SK-N-SH (cell line): ENCODE measurements at regions not wholly inside any gene's neighbourhood (a gene's known extent, or its start where the extent isn't known, plus 50 kb on each side); places are given as distances from the start of the nearest gene placed in this dataset.
"Not testable (repeated sequence)": the region's sequence is repeated elsewhere in the genome, so short reads cannot be mapped to it uniquely, and the experiment has no call there.

Experiments used
- CTCF ChIA-PET: fragments of 300-600, 350-600 bp; formaldehyde crosslinking; extraction: SDS; loops from one replicate; lab custom pipeline; 2021; lab: Yijun Ruan, JAX
- POLR2A ChIA-PET: fragments of 350-600 bp; sonication (Branson Sonifier 250); formaldehyde crosslinking; extraction: SDS; loops from one replicate; lab custom pipeline; 2020; ENCODE audit warnings: antibody characterized with exemption, inconsistent platforms; lab: Yijun Ruan, JAX
- DNase-seq: peaks from one replicate; pipeline ENCODE4 v3.0.0; 2012
- H2AFZ ChIP-seq: fragments of 200-600 bp; sonication (generic); 2 replicates; pipeline ENCODE4 v1.8.1; 2016; ENCODE audit warnings: antibody characterized with exemption, mild to moderate bottlenecking, low read depth
- H3F3A ChIP-seq: fragments of 200-600 bp; sonication (generic); replicated peaks from 2 replicates; pipeline ENCODE3; 2016; ENCODE audit warnings: antibody characterized with exemption, mild to moderate bottlenecking; ENCODE audit not compliant: insufficient read depth
- H3K27ac ChIP-seq, 2 experiments: fragments of 200-500 bp in 1 of 2; fragments of 200-600 bp in 1 of 2; sonication (Bioruptor generic) in 1 of 2; sonication (generic), shearing (Covaris generic) in 1 of 2; 2 replicates each; pipeline versions ENCODE4 v1.5.1 to v1.6.1; 2014 to 2016; ENCODE audit warnings: low read depth in 2 of 2, inconsistent platforms in 1 of 2, low read length in 1 of 2, mild to moderate bottlenecking in 1 of 2, mixed read lengths in 1 of 2
- H3K27me3 ChIP-seq: fragments of 200-600 bp; sonication (generic), shearing (Covaris generic); 2 replicates; pipeline ENCODE4 v1.6.1; 2016; ENCODE audit warnings: mixed run types; ENCODE audit not compliant: insufficient read depth
- H3K36me3 ChIP-seq, 2 experiments: fragments of 200-500 bp in 1 of 2; fragments of 200-600 bp in 1 of 2; sonication (Bioruptor generic) in 1 of 2; sonication (generic) in 1 of 2; replicated peaks in 1 of 2; 2 replicates each; pipeline versions ENCODE3 to v1.5.1; 2014 to 2016; ENCODE audit warnings: low read length in 1 of 2, mild to moderate bottlenecking in 1 of 2; ENCODE audit not compliant: insufficient read depth in 2 of 2, control insufficient read depth in 1 of 2
- H3K4me1 ChIP-seq, 2 experiments: fragments of 200-500 bp in 1 of 2; fragments of 200-600 bp in 1 of 2; sonication (Bioruptor generic) in 1 of 2; sonication (generic), shearing (Covaris generic) in 1 of 2; 2 replicates each; pipeline versions ENCODE4 v1.5.1 to v1.6.1; 2014 to 2016; ENCODE audit warnings: low read depth in 1 of 2, low read length in 1 of 2, mixed run types in 1 of 2; ENCODE audit not compliant: insufficient read depth in 2 of 2, control insufficient read depth in 1 of 2
- H3K4me2 ChIP-seq: fragments of 200-600 bp; sonication (generic), shearing (Covaris generic); 2 replicates; pipeline ENCODE4 v1.6.1; 2017; ENCODE audit warnings: mixed run types
- H3K4me3 ChIP-seq, 2 experiments: fragments of 200-500 bp in 1 of 2; fragments of 200-600 bp in 1 of 2; sonication (Bioruptor generic) in 1 of 2; sonication (generic), shearing (Covaris generic) in 1 of 2; 2 replicates each; pipeline versions ENCODE4 v1.5.1 to v1.8.1; 2014 to 2016; ENCODE audit warnings: low read depth in 2 of 2, inconsistent platforms in 1 of 2, low read length in 1 of 2, mild to moderate bottlenecking in 1 of 2, mixed read lengths in 1 of 2, moderate library complexity in 1 of 2
- H3K79me2 ChIP-seq: fragments of 200-600 bp; sonication (generic); 2 replicates; pipeline ENCODE4 v1.8.1; 2017; ENCODE audit warnings: mild to moderate bottlenecking; ENCODE audit not compliant: insufficient read depth
- H3K9ac ChIP-seq: fragments of 200-600 bp; sonication (generic); 2 replicates; pipeline ENCODE4 v1.6.1; 2017; ENCODE audit warnings: mixed run types
- H3K9me2 ChIP-seq: fragments of 200-600 bp; sonication (generic); 2 replicates; pipeline ENCODE4 v1.6.1; 2017; ENCODE audit warnings: mixed run types
- H3K9me3 ChIP-seq: fragments of 200-600 bp; sonication (generic); 2 replicates; pipeline ENCODE4 v1.6.1; 2017; ENCODE audit warnings: mixed run types, mild to moderate bottlenecking, moderate library complexity
- H4K20me1 ChIP-seq: fragments of 200-600 bp; sonication (generic); 2 replicates; pipeline ENCODE4 v1.6.1; 2017; ENCODE audit warnings: mild to moderate bottlenecking, mixed run types; ENCODE audit not compliant: insufficient read depth
- EP300 ChIP-seq, 2 experiments: IDR thresholded peaks; 2 replicates each; pipeline versions ENCODE4 v1.4.0 to v1.6.1; 2012; ENCODE audit warnings: borderline replicate concordance in 1 of 2, low read depth in 1 of 2, low read length in 1 of 2
- FOSL2 ChIP-seq: IDR thresholded peaks from 2 replicates; pipeline ENCODE4 v1.4.0; 2012; ENCODE audit warnings: low read depth, mild to moderate bottlenecking, moderate library complexity, borderline replicate concordance
- IRF3 ChIP-seq: fragments of 150-350 bp; IDR thresholded peaks from 2 replicates; pipeline ENCODE4 v1.6.1; 2016; ENCODE audit warnings: mild to moderate bottlenecking, low read depth, low read length
- JUND ChIP-seq: IDR thresholded peaks from 2 replicates; pipeline ENCODE4 v1.4.0; 2012
- MEF2A ChIP-seq: IDR thresholded peaks from 2 replicates; pipeline ENCODE4 v1.4.0; 2012; ENCODE audit warnings: low read depth, borderline replicate concordance
- MXI1 ChIP-seq: IDR thresholded peaks from 2 replicates; pipeline ENCODE4 v1.6.1; 2012; ENCODE audit warnings: mild to moderate bottlenecking, low read depth, low read length, improper control_type of control experiment
- NRF1 ChIP-seq: IDR thresholded peaks from 2 replicates; pipeline ENCODE4 v1.6.1; 2012; ENCODE audit warnings: low read depth, mild to moderate bottlenecking, low read length
- PBX3 ChIP-seq: IDR thresholded peaks from 2 replicates; pipeline ENCODE4; 2012
- RCOR1 ChIP-seq: fragments of 150-350 bp; IDR thresholded peaks from 2 replicates; pipeline ENCODE4 v1.6.1; 2017; ENCODE audit warnings: antibody characterized with exemption, low read length
- REST ChIP-seq: IDR thresholded peaks from 2 replicates; pipeline ENCODE4 v1.6.1; 2012; ENCODE audit warnings: mild to moderate bottlenecking, low read depth, low read length, moderate library complexity
- SIN3A ChIP-seq: IDR thresholded peaks from 2 replicates; pipeline ENCODE4 v1.6.1; 2012; ENCODE audit warnings: low read depth, mild to moderate bottlenecking, low read length, moderate library complexity, borderline replicate concordance
- SMC3 ChIP-seq: IDR thresholded peaks from 2 replicates; pipeline ENCODE4 v1.6.1; 2012; ENCODE audit warnings: low read depth, low read length, improper control_type of control experiment
- TAF1 ChIP-seq: IDR thresholded peaks from 2 replicates; pipeline ENCODE4 v1.6.1; 2012; ENCODE audit warnings: low read depth, mild to moderate bottlenecking, low read length, moderate library complexity, borderline replicate concordance
- USF1 ChIP-seq: IDR thresholded peaks from 2 replicates; pipeline ENCODE4 v1.4.0; 2012; ENCODE audit warnings: low read depth, borderline replicate concordance
- USF2 ChIP-seq: fragments of 150-350 bp; IDR thresholded peaks from 2 replicates; pipeline ENCODE4 v1.6.1; 2017; ENCODE audit warnings: antibody characterized with exemption, low read length, low read depth, borderline replicate concordance
- whole genome bisulfite sequencing: methylation state at CpG from one replicate; pipeline ENCODE4 v1.1.6; 2017; ENCODE audit warnings: low lambda C conversion rate; 5-methylcytosine and 5-hydroxymethylcytosine counted together

- no peaks in the 10 kb centered on the region for H3K36me3 ChIP-seq
- TF ChIP-seq USF2 (no peak), USF1 (no peak), FOSL2 (no peak), JUND (no peak), SMC3 (no peak), PBX3 (no peak), IRF3 (no peak)
- H3K79me2 ChIP-seq: no peaks in the 10 kb centered on the region
- no peak overlapping the region for H3K9ac ChIP-seq
- 1% methylated on average over 3 of the region's 3 CpGs for WGBS
- no peak overlapping the region for H3K4me2 ChIP-seq
- DNase-seq: no peak
- no peaks in the 10 kb centered on the region for H4K20me1 ChIP-seq
- H3K4me1 ChIP-seq: no peaks in the 10 kb centered on the region
- CTCF ChIA-PET: no interaction called here
- H3K9me3 ChIP-seq: no peaks in the 10 kb centered on the region
- no peaks in the 10 kb centered on the region for H3F3A ChIP-seq
- H3K9me2 ChIP-seq: no peaks in the 10 kb centered on the region
- H3K27ac ChIP-seq: no peak overlapping the region
- H2AFZ ChIP-seq: no peak overlapping the region
- POLR2A ChIA-PET: interaction anchor here (0.6 kb wide), 2 partner anchors 10 to 379 kb away, joined by 3 read pairs; no protein-coding TSS in a partner anchor
- peaks cover 45% of the 10 kb centered on the region for H3K27me3 ChIP-seq
- no peak overlapping the region for H3K4me3 ChIP-seq
These were observed 74.3 kb upstream of the SLC24A4 start for GRCh38 chr14:92248696-92249095.

- H3K79me2 ChIP-seq, DNase-seq, CTCF ChIA-PET, POLR2A ChIA-PET, H4K20me1 ChIP-seq, H3K27ac ChIP-seq, H3K9ac ChIP-seq, H3K9me3 ChIP-seq, H3F3A ChIP-seq, H3K36me3 ChIP-seq, H3K4me2 ChIP-seq, H2AFZ ChIP-seq, H3K9me2 ChIP-seq, H3K4me1 ChIP-seq, H3K4me3 ChIP-seq: not testable (repeated sequence)
- H3K27me3 ChIP-seq: peaks cover 62% of the 10 kb centered on the region
- WGBS: 53% methylated on average over 8 of the region's 8 CpGs
These were observed 72.6 kb upstream of the SLC24A4 start for GRCh38 chr14:92250366-92250765.

- Histone ChIP-seq H3K9ac (no peak overlapping the region), H2AFZ (no peak overlapping the region), H3K4me3 (no peak overlapping the region), H3K4me1 (no peaks in the 10 kb centered on the region), H3K79me2 (no peaks in the 10 kb centered on the region), H3K27me3 (peaks cover 80% of the 10 kb centered on the region), H3K36me3 (no peaks in the 10 kb centered on the region), H3K27ac (no peak overlapping the region), H3K9me2 (no peaks in the 10 kb centered on the region), H4K20me1 (no peaks in the 10 kb centered on the region), H3K4me2 (no peak overlapping the region), H3F3A (no peaks in the 10 kb centered on the region), H3K9me3 (no peaks in the 10 kb centered on the region)
- POLR2A ChIA-PET: no interaction called here
- CTCF ChIA-PET: no interaction called here
- WGBS: under 1% methylated on average over 12 of the region's 16 CpGs
- DNase-seq: no peak
- TF ChIP-seq REST: no peak
- no peak for TF ChIP-seq SIN3A
- TF ChIP-seq SMC3: no peak
- no peak for TF ChIP-seq RCOR1
- TF ChIP-seq MEF2A: no peak
- no peak for TF ChIP-seq MXI1
- TF ChIP-seq TAF1: no peak
- no peak for TF ChIP-seq EP300 (IDR thresholded peaks at IDR 0.05; ENCODE audit: borderline replicate concordance in 1 of 2, low read depth in 1 of 2, low read length in 1 of 2)
- no peak for TF ChIP-seq NRF1
These were observed 70.6 kb upstream of the SLC24A4 start for GRCh38 chr14:92252323-92252722.
